ENCODE measurements at regions not wholly inside any gene's neighbourhood (a gene's known extent, or its start where the extent isn't known, plus 50 kb on each side); places are given as distances from the start of the nearest gene placed in this dataset.

- Histone ChIP-seq H3K9me3 (ENCODE audit: control insufficient read depth, low read length) (no peaks in the 10 kb centered on the region), H3K9ac (ENCODE audit: low read length) (no peak overlapping the region), H3K27me3 (ENCODE audit: control insufficient read depth, insufficient read depth, low read length) (no peaks in the 10 kb centered on the region), H3K4me3 (ENCODE audit: low read length) (no peak overlapping the region), H3K4me1 (ENCODE audit: control insufficient read depth, insufficient read depth, low read length) (peaks cover 17% of the 10 kb centered on the region), H3K36me3 (ENCODE audit: control insufficient read depth, insufficient read depth, low read length) (no peaks in the 10 kb centered on the region)
Observed at GRCh38 chr13:99057310-99057975, 79.6 kb upstream of the DOCK9 start.

GRCh38 chr13:99058527-99059495 lies 80.9 kb upstream of the DOCK9 start:
- Histone ChIP-seq H3K4me3 (ENCODE audit: low read length) (no peak overlapping the region), H3K4me1 (ENCODE audit: control insufficient read depth, insufficient read depth, low read length) (peaks cover 17% of the 10 kb centered on the region), H3K9me3 (ENCODE audit: control insufficient read depth, low read length) (no peaks in the 10 kb centered on the region), H3K9ac (ENCODE audit: low read length) (no peak overlapping the region), H3K27me3 (ENCODE audit: control insufficient read depth, insufficient read depth, low read length) (no peaks in the 10 kb centered on the region), H3K36me3 (ENCODE audit: control insufficient read depth, insufficient read depth, low read length) (no peaks in the 10 kb centered on the region)

DNA sequence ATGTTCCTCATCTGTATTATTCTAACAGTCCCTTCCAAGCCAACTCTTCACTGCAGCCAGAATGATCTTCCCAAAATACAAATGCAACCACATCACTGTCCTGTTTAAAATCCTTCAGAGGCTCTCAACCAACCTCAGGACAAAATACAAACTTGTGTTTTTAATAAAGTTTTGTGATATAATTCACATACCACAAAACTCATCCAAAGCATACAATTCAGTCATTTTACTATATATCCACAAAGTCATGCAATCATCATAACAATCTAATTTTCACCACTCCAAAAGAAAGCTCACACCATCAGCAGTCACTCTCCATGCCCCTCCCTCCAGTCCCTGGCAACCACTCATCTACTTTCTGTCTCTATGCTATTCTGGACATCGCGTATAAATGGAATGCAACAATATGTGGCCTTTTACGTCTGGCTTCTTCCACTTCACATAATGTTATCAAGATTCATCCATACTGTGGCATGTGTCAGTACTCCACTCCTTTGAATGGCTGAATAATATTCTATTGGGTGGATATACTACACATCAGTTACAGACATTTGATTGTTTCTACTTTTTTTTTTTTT lies 81.7 kb upstream of the DOCK9 start:
- H3K4me3 ChIP-seq (ENCODE audit: low read length): no peak overlapping the region
- H3K9me3 ChIP-seq (ENCODE audit: control insufficient read depth, low read length): no peaks in the 10 kb centered on the region
- peaks cover 17% of the 10 kb centered on the region for H3K4me1 ChIP-seq (ENCODE audit: control insufficient read depth, insufficient read depth, low read length)
- H3K9ac ChIP-seq (ENCODE audit: low read length): no peak overlapping the region
- no peaks in the 10 kb centered on the region for H3K36me3 ChIP-seq (ENCODE audit: control insufficient read depth, insufficient read depth, low read length)
- H3K27me3 ChIP-seq (ENCODE audit: control insufficient read depth, insufficient read depth, low read length): no peaks in the 10 kb centered on the region

DNA sequence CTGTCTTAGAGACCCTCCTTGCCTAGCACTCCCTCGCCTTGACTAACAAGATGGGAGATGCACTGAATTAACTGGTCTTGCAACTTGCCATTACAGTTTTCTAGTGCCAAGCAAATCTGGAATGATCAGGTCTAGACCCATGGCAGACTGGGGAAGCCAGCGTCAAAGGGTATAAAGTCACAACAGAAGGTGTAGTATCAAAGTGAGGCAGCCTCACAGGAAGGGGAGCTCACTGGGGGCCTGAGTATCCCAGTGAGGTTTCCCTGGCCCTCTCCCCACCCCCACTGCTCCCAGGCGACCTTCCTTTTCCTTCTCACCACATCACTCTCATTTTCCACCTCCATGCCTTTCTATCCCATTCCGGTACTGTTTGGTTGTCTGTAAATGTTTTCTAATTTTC lies 83.5 kb upstream of the DOCK9 start:
- H3K4me1 ChIP-seq (ENCODE audit: control insufficient read depth, insufficient read depth, low read length): peaks cover 27% of the 10 kb centered on the region
- H3K9ac ChIP-seq (ENCODE audit: low read length): no peak overlapping the region
- H3K4me3 ChIP-seq (ENCODE audit: low read length): no peak overlapping the region
- no peaks in the 10 kb centered on the region for H3K9me3 ChIP-seq (ENCODE audit: control insufficient read depth, low read length)
- H3K27me3 ChIP-seq (ENCODE audit: control insufficient read depth, insufficient read depth, low read length): no peaks in the 10 kb centered on the region
- no peaks in the 10 kb centered on the region for H3K36me3 ChIP-seq (ENCODE audit: control insufficient read depth, insufficient read depth, low read length)

- Histone ChIP-seq H3K27me3 (ENCODE audit: control insufficient read depth, insufficient read depth, low read length) (no peaks in the 10 kb centered on the region), H3K9ac (ENCODE audit: low read length) (no peak overlapping the region), H3K36me3 (ENCODE audit: control insufficient read depth, insufficient read depth, low read length) (no peaks in the 10 kb centered on the region), H3K9me3 (ENCODE audit: control insufficient read depth, low read length) (no peaks in the 10 kb centered on the region), H3K4me1 (ENCODE audit: control insufficient read depth, insufficient read depth, low read length) (peaks cover 27% of the 10 kb centered on the region), H3K4me3 (ENCODE audit: low read length) (no peak overlapping the region)
Observed at GRCh38 chr13:99062593-99062992, 84.7 kb upstream of the DOCK9 start.

GRCh38 chr13:99063178-99063577 lies 85.3 kb upstream of the DOCK9 start:
- H3K4me3 ChIP-seq (ENCODE audit: low read length): no peak overlapping the region
- no peaks in the 10 kb centered on the region for H3K36me3 ChIP-seq (ENCODE audit: control insufficient read depth, insufficient read depth, low read length)
- H3K9ac ChIP-seq (ENCODE audit: low read length): no peak overlapping the region
- H3K9me3 ChIP-seq (ENCODE audit: control insufficient read depth, low read length): no peaks in the 10 kb centered on the region
- no peaks in the 10 kb centered on the region for H3K27me3 ChIP-seq (ENCODE audit: control insufficient read depth, insufficient read depth, low read length)
- H3K4me1 ChIP-seq (ENCODE audit: control insufficient read depth, insufficient read depth, low read length): peaks cover 27% of the 10 kb centered on the region

DNA sequence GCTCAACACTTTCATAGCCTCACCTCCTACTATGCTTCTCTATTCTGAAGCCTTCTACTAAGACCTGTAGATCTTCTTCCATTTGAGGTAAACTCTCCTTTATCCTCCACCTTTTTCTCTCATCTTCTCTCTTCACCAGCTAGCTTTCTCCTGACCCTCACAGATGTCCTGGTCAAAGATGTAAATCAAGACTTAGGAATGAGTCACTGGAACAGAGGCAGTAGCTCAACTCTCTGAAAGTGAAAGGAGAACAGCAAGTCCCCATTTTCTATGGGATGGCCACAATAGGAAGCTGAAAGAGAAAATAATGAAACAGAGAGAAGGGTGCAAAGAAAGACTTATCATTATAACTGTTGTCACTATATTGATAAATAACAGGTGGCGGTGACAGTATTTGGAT lies 86.1 kb upstream of the DOCK9 start:
- Histone ChIP-seq H3K9ac (ENCODE audit: low read length) (no peak overlapping the region), H3K27me3 (ENCODE audit: control insufficient read depth, insufficient read depth, low read length) (no peaks in the 10 kb centered on the region), H3K9me3 (ENCODE audit: control insufficient read depth, low read length) (no peaks in the 10 kb centered on the region), H3K4me1 (ENCODE audit: control insufficient read depth, insufficient read depth, low read length) (peaks cover 27% of the 10 kb centered on the region), H3K36me3 (ENCODE audit: control insufficient read depth, insufficient read depth, low read length) (no peaks in the 10 kb centered on the region), H3K4me3 (ENCODE audit: low read length) (no peak overlapping the region)

DNA sequence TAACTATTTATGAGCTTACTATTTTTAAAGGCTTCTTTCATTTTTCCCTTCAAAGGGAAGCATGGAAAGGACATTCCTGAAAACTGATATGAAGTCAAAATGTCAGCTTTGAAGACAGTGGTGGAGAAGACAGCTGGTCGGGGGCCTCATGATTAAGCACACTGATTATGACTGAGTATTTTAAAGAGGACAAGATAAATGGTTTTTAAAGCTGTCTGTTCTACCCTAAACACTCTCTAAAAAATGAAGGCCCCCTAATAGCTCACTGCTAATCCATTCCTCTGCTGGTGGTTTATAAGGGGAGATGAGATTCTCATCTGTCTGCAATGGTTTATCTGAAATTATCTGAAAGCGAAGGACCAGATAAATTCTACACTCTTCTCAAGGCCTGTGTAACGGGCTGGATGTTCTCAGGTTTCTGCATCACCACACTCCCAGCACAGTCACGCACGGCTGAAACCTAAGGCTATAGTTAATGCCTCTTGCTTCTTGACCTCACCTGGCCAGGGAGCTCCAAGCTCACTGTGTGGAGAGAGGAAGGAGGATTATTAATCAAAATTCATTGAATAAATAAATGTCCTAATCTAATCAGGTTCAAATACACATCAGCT lies 86.9 kb upstream of the DOCK9 start:
- Histone ChIP-seq H3K4me1 (ENCODE audit: control insufficient read depth, insufficient read depth, low read length) (peaks cover 27% of the 10 kb centered on the region), H3K4me3 (ENCODE audit: low read length) (no peak overlapping the region), H3K9me3 (ENCODE audit: control insufficient read depth, low read length) (no peaks in the 10 kb centered on the region), H3K36me3 (ENCODE audit: control insufficient read depth, insufficient read depth, low read length) (no peaks in the 10 kb centered on the region), H3K9ac (ENCODE audit: low read length) (no peak overlapping the region), H3K27me3 (ENCODE audit: control insufficient read depth, insufficient read depth, low read length) (no peaks in the 10 kb centered on the region)

DNA sequence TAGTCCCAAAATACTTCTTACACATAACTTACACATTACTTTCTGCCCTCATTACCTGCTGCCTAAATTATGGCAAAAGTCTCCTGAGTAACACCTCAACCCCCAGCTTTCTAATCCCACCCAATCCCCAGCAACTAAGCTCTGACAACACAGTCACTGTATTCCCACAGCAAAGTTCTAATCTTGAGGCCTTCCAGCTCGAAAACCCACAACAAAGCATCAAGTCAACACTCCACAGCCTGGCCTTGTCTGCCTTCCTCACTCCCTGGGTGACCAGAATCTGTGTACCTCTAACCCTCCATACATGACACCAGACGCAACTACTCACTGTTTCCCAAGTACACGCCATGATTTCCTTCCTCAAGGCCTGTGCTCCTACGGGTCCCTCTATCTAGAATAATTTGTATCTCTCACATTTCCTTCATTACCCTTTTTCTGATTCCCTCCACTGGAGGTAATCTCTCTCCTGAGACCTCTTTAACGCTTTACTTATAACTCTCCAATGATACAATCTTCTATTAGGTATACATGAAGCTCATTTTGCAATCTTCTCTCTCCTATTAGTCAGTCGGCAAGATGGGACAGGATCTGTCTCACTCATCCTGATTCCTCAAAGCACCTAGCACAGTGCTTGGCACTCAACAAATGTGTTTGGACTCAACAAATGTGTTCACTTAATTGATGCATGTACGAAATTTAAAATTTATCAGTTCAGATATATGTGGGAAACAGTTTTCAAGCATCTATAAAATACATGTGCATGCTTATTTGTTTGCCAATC lies 87.6 kb upstream of the DOCK9 start:
- H3K27me3 ChIP-seq (ENCODE audit: control insufficient read depth, insufficient read depth, low read length): no peaks in the 10 kb centered on the region
- H3K36me3 ChIP-seq (ENCODE audit: control insufficient read depth, insufficient read depth, low read length): no peaks in the 10 kb centered on the region
- H3K9me3 ChIP-seq (ENCODE audit: control insufficient read depth, low read length): no peaks in the 10 kb centered on the region
- H3K9ac ChIP-seq (ENCODE audit: low read length): no peak overlapping the region
- peaks cover 27% of the 10 kb centered on the region for H3K4me1 ChIP-seq (ENCODE audit: control insufficient read depth, insufficient read depth, low read length)
- H3K4me3 ChIP-seq (ENCODE audit: low read length): no peak overlapping the region

DNA sequence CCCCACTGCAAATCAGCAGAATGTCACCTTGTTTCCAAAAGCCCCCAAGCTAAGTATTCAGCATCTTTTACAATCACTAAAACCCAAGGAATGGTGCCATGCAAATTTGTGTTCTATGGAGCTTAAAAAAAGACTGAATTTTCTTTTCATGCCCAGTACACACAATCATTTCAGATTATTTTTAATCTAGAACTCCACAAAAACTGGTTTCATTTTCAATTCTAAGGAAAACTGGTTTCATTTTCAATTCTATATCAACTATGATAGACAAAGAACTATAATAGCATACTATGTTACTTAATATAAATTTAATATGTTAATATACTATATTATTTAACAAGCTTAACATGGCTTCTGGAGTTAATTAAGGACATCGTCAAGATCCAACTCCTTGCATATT lies 88.4 kb upstream of the DOCK9 start:
- H3K9me3 ChIP-seq (ENCODE audit: control insufficient read depth, low read length): no peaks in the 10 kb centered on the region
- H3K9ac ChIP-seq (ENCODE audit: low read length): no peak overlapping the region
- H3K27me3 ChIP-seq (ENCODE audit: control insufficient read depth, insufficient read depth, low read length): no peaks in the 10 kb centered on the region
- peaks cover 27% of the 10 kb centered on the region for H3K4me1 ChIP-seq (ENCODE audit: control insufficient read depth, insufficient read depth, low read length)
- no peak overlapping the region for H3K4me3 ChIP-seq (ENCODE audit: low read length)
- no peaks in the 10 kb centered on the region for H3K36me3 ChIP-seq (ENCODE audit: control insufficient read depth, insufficient read depth, low read length)

DNA sequence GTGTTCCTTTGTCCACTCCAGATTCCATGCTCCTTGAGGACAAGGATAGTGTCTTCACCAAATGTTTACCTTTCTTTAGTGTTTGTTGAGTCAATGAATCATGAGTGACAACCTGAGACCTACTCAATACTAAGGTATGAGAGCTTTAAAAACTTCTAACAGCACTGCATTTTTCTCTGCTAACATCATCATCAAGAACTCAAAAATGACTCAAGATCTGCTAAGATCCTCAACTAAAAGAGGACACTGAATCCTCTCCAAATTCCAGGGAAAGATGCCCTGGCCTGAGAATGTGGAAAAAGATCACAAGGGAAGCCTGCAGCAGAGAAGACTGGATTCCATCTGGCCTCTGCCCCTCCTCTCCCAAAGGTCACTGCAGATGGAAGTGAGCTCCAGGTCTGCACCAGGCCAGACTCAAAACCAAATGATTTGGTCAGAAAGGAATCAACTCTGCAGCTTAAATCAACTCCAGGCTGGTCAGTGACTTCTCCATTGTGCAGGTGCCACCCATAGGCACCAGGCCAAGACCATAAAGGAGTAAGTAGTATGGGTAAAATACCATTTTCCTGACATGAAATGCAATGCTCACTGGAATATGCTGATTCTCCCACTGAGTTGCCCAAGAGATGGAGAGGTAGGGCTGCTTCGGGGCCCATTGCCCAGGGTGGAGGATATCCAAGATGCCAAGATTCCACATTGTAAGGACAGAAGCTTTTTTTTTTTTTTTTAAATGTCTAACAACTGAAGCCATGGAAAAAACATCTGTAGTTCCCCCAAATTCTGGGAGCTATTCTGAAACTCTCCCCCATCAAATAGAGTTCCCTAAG lies 89.5 kb upstream of the DOCK9 start:
- Histone ChIP-seq H3K4me3 (ENCODE audit: low read length) (no peak overlapping the region), H3K27me3 (ENCODE audit: control insufficient read depth, insufficient read depth, low read length) (no peaks in the 10 kb centered on the region), H3K4me1 (ENCODE audit: control insufficient read depth, insufficient read depth, low read length) (peaks cover 27% of the 10 kb centered on the region)

More for the DNA sequence above, 89.5 kb upstream of the DOCK9 start:
- Histone ChIP-seq H3K9ac (ENCODE audit: low read length) (no peak overlapping the region), H3K9me3 (ENCODE audit: control insufficient read depth, low read length) (no peaks in the 10 kb centered on the region), H3K36me3 (ENCODE audit: control insufficient read depth, insufficient read depth, low read length) (no peaks in the 10 kb centered on the region)
